GM20000 (cell line): ENCODE measurements at regions not wholly inside any gene's neighbourhood (a gene's known extent, or its start where the extent isn't known, plus 50 kb on each side); places are given as distances from the start of the nearest gene placed in this dataset.

Experiments used
- DNase-seq: peaks from one replicate; pipeline ENCODE4 v3.0.0; 2012; ENCODE audit warnings: low spot score
- TF ChIP-seq, protein P1 (sequence below): IDR thresholded peaks from 2 replicates; pipeline ENCODE4 v1.5.1; 2012; ENCODE audit warnings: mild to moderate bottlenecking, control low read depth; ENCODE audit errors: extremely low read depth, missing control alignments

DNA sequence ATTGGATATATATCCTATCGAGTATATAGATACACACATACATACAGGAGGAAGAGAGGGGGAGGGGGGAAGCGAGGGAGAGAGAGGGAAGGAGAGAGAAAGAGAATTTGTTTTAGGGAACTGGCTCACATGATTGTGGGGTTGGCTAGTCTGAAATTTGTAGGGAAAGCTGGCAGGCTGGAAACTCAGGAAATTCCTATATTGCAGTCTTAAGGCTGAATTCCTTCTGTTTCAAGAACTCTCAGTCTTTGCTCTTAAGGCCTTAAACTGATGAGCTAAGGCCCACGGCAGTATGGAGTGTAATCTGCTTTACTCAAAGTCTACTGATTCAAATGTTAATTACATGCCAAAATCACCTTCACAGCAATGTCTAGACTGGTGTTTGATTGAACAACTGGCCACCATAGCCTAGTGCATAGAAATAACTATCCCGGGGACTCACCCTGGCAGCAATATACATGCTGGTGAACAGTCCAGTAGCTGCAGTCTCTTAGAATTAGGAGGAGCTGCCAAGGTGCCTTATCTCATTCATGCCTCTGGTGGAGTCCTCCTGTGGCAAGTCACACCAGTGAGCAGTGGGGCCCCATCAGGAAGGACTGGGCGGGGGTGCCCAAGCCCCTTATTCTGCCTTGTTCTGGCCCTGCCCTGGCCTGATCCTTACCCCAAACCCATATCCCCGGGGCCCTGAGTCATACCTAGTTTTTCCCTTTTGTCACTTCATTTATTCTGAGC is 59.7 kb upstream of the AMPD3 start:
- TF ChIP-seq, protein P1, sequence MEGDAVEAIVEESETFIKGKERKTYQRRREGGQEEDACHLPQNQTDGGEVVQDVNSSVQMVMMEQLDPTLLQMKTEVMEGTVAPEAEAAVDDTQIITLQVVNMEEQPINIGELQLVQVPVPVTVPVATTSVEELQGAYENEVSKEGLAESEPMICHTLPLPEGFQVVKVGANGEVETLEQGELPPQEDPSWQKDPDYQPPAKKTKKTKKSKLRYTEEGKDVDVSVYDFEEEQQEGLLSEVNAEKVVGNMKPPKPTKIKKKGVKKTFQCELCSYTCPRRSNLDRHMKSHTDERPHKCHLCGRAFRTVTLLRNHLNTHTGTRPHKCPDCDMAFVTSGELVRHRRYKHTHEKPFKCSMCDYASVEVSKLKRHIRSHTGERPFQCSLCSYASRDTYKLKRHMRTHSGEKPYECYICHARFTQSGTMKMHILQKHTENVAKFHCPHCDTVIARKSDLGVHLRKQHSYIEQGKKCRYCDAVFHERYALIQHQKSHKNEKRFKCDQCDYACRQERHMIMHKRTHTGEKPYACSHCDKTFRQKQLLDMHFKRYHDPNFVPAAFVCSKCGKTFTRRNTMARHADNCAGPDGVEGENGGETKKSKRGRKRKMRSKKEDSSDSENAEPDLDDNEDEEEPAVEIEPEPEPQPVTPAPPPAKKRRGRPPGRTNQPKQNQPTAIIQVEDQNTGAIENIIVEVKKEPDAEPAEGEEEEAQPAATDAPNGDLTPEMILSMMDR: no peak
- no peak for DNase-seq

DNA sequence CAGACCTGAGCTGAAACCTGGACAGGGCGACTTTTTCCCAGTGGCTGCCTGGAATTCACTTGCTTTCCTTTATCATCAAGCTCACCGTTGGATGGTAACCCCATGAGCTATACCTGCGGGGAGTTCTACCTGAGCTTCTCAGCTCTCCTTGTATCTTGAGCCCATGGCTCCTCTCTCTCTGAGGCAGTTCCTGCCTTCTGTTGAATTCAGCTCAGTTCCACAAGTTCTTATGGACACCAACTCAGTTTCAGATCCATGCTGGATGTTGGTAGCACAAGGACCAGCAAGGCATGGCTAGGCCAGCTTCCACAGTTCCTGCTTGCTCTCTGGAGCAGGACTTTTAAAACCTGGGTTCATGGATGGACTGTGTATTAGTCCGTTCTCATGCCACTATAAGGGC is 58.3 kb upstream of the AMPD3 start:
- no peak for DNase-seq
- TF ChIP-seq, protein P1: no peak

GRCh38 chr11:10397226-10397987 is 57.7 kb upstream of the AMPD3 start:
- DNase-seq: no peak
- TF ChIP-seq, protein P1: no peak

DNA sequence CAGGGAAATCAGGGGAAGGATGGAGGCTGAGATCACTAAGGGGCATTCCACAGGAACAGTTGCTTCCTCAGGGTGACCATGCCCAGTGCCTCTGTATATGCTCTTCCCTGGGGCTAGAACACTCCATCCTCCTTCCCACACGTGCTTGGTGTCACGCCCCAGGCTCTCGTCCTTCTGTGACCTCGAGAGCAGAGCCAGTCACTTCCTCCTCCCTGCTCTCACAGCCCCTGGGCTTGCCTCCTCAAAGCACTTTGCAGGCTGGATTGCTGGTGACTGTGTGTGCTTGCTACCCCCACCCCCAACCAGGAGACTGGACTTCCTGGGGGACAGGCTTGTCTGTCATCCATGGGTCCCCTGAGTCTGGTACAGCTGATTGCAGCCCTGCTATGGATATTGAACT is 56.5 kb upstream of the AMPD3 start:
- TF ChIP-seq, protein P1: no peak
- no peak for DNase-seq

DNA sequence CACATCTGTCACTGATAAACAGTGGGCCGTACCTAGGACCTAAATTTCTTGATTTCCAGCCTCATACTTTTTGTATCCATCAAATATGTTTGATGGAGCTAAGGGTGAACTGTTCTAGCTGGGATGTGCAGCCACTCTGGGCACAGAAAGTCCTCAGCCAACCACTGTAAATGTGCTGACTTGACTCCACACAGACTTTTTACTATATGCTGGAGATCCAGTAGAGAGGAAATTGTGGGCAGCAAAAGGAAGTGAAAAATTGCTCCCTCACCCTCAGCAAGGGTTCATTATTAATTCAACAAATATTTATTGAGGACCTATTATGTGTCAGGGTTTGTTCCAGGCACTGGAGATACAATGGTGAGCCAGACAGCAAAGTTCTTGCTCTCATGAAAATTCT is 54.2 kb upstream of the AMPD3 start:
- no peak for DNase-seq
- TF ChIP-seq, protein P1: no peak

DNA sequence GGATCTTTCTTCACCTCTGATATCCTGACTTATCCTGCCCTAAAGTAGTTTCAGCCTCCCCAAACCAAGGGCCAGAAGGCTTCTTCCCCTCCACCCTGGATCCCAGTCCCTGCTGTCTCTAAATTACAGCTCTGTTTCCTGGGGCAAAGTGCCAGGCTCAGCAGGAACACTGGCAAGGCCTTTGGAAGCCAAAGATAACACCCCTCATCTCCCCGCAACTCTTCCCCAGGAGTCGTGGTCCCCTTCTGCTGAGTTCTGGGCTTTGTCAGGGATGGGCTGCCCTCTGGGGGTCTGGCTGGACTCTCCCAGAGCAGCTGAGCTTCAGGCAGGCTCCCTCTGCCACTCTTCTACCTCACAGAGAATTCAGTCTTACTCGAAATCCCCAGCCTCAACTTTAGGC is 53.8 kb upstream of the AMPD3 start:
- TF ChIP-seq, protein P1: no peak
- no peak for DNase-seq

- no peak for DNase-seq
- TF ChIP-seq, protein P1: no peak
Measured at GRCh38 chr11:10401696-10402392, 53.2 kb upstream of the AMPD3 start.
